HG02571 (cell line): ENCODE measurements at regions not wholly inside any gene's neighbourhood (a gene's known extent, or its start where the extent isn't known, plus 50 kb on each side); places are given as distances from the start of the nearest gene placed in this dataset.
"Not testable (repeated sequence)": the region's sequence is repeated elsewhere in the genome, so short reads cannot be mapped to it uniquely, and the experiment has no call there.

Experiments used
- ATAC-seq: cut with Tn5 transposase; IDR thresholded peaks from one replicate; pipeline ENCODE4 v1.9.1; 2021; ENCODE audit warnings: mild to moderate bottlenecking, moderate library complexity; ENCODE audit not compliant: unreplicated experiment

DNA sequence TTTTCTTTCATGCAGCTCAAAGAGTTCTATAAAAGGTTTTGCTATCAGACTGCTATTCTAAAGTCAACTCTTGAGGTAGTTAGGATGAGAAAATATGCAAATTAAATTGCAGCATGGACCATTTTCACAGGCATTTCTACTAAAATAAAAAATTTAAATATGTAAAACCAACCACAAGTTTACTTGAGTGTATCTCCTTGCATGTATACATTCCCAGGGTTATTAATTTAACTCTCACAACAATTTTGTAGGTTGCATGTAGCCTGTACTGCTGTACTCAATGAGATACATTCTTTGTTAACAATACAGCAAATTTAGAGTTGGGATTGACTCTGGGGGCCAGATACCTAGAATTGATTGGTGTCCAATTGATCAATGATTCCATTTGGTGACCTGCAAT, 265.8 kb downstream of the MED10 start:
- no peak for ATAC-seq

- ATAC-seq = no peak
Observed at GRCh38 chr5:6112125-6112524, 266.2 kb downstream of the MED10 start.

- ATAC-seq = no peak
Observed at GRCh38 chr5:6111131-6111530, 267.2 kb downstream of the MED10 start.

DNA sequence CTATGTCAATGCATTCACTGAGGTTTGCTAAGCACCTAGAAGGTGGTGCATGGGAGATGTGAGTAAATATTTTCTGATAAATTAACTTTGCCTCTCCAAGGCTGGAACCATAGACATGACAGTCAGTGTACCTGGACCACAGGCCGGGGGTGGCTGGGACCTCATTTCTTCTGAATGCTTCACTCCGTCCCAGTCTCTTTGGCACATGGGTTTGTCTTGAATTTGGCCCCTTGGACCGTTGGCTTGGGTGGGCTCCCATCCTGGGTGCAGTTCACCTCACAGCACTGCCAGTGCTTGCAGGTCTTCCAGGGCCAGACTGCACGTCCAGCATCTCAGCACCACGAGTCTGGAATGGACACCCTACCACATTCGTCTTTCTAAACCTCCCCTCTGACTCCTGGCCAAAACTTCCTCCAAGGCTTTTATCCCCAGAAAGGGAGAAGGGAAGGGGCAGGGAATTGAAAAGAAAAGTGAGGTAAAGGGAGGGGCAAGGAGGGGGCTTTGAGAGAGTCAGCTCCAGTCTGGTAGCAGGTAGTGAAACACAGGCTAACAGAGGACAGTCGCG, 267.8 kb downstream of the MED10 start:
- ATAC-seq = no peak

DNA sequence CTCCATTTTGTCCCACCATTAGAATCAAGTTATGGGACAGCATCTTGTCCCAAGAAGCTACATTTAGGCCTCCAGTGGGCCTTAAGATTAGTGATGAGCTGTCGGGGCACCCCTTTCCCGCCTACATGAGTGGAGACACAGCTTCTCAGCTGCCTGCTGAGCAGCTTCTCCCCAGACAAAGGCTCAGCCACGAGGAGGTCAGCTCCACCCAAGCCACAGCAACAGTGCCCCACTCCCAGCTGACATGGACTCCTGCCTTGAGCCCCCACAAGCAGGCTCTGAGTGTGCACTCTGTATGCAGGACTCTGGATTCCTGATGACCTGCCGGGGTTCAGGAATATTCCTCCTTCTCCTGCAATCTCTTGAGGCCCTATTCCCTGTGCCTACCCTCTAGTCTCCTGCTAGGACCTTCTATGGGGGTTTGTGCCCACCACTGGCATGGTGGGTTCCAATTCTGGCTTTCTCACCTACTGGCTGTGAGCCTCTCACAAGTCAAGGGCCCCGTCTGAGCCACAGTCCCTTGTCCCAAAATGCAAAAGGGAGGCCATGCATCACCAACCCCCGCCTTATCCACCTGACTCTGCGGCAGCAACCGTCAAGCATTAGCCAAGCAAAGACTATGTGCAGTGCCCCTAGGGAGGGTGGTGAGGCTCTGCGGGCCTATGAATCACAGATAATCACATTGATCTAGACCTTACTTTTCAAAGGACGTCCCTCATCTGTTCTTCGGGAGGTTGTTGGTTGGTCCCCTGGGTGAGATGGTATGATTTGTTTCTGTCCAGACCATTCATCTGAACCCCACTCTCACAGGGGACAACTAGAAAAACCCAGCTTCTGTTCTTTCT, 269.1 kb downstream of the MED10 start:
- ATAC-seq = no peak

- ATAC-seq = no peak
Observed at GRCh38 chr5:6108540-6108848, 269.9 kb downstream of the MED10 start.

DNA sequence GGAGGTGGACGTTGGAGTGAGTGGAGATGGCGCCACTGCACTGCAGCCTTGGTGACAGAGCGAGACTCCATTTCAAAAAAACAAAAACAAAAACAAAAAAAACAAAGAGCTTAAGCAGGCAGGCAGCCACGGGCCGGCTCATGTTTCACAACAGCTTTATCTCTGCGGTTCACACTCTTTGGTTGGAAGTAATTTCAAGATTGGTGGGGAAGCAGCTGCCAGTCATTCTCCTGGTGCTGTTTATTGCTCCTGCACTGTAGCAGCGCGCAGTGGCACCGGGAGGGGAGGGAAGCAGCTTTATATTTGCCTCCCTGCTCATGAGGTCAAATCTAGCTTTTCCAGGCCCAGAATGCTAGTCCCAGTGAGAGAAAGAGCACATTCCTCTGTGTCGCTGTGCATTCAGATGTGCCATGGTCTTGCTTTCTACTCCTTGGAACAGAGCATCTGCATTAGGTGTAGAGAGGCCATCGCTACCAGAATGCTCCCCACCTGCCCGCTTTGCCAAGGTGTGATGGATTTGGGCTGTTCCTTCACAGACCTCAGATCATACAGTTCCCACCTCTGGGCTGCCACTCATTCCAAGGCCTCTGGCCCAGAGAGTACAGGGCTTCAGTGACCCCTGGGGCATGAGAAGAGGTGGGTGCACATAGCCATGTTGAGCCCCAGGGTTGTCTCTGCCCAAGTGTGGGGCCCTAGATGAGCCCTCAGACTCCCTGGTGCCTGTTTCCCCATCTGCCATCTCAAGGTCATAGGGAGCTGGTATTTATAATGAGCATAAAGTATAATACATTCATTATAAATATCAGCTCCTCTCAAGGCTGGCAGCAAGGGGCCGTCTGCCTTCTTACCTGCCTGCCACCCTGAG, 270.4 kb downstream of the MED10 start:
- ATAC-seq = no peak

DNA sequence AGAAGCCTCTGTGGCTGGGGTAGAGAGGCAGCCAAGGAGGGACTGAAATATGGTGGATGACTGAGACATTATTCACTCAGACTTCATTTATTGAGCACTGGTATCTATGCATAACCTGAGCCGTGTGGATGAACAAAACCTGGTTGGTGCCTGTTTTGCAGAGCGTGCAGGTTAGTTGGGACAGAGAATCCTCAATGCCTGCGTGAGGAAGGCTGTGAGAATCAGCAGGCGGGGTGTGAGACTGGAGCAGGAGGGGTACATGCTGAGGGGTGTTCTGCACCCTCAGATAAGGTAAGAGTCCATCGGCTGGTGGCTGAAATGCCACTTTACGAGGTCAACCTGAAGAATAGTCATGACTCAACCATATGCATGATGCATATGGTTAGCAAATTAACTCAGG, 271.6 kb downstream of the MED10 start:
- no peak for ATAC-seq

DNA sequence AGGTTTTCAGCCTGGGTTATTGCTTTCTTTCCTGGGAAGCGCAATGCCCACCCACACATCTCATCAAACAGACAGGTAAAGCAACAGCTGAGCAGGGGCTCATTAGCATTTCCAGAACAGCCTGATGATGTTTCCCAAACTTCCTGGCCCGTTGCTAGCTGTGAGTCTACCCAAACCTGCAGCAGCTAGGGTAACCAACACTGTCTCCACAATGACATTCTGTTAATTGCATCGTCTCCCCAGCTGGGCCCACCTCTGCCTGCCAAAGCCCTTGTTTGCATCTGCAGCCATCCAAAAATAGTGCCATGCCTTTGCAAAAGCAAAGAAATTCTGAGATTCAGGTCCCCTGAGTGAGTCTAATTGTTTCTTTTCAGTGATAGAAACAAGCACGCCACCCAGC, 273.0 kb downstream of the MED10 start:
- ATAC-seq = no peak

DNA sequence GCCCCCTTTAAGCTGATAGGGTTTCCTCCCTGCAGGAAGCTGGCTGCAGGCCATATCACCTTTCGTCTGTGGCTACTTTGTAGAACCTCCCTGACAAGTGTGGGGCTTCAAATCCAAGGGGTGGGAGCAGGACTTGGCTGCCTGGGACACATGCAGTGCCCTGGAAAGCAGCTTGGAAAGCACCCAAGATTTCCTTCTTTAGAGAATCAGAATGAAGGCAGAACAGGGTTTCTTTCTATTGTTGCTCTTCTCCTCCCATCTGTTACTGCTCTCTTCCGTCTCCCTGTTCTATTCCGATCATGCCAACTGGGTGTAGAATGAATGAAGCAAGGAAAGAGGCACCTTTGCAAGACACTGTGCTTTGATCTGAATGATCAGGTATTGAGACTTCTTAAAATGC, 282.2 kb downstream of the MED10 start:
- ATAC-seq = no peak

GRCh38 chr5:6094180-6094579, 284.2 kb downstream of the MED10 start:
- ATAC-seq = not testable (repeated sequence)

DNA sequence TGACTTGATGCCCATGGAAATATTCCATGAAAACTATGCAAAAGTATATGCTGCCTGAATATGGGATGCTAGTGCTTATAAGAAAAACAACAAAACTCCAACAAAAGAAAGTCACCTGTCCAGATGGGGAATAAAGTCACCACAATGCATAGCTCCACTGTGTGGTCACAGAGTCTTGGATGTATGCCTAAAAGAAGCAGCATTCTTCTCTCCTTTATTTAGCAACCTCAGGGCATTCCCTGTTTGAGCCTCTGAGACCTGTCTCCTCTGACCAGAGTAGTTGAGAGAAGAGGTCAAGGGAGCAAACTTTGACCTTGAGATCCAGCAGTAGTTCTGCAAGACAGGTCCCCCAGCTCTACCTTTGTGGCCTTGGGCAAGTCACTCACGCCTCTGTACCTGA, 287.5 kb downstream of the MED10 start:
- no peak for ATAC-seq

GRCh38 chr5:6090079-6090654, 288.2 kb downstream of the MED10 start:
- ATAC-seq = no peak

GRCh38 chr5:6088706-6089105, 289.6 kb downstream of the MED10 start:
- ATAC-seq = no peak

DNA sequence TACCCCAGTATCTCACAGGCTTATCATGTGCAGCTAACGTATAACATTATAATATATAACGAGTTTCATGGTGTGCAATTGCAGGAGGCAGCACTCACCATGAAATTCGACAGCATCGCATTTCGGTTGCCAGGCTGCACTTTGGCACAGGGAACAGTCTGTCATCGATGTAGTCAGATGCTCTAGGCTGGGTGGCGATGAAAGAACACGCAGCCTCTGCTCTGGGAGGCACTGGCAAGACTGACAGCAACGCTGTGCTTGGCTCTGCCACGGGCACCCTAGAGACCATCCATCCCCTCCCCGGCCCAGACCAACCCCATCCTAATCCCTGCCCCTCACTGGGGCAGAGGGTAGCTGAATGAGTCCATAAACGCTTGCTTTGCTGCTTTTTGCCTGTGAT, 290.8 kb downstream of the MED10 start:
- ATAC-seq = no peak

DNA sequence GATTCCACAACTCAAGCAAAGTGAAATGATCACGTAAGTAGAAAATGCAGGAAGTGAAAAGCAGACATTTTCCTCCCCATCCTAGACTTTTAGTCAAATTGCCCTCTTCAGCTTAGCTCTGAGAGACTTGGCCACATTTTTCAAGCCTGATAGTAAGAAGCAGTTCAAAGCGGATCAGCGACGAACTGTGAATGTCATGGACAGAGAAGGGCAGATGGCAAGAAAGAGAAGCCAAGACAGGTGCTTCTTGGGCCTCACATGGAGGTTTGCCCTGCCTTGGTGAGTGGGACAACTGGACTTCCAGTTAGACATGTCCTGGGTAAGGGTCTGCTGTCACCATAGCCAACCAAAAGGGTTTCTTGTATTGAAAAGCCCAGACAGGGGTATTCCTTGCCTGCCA, 291.5 kb downstream of the MED10 start:
- ATAC-seq = no peak

- no peak for ATAC-seq
Observed at GRCh38 chr5:6085341-6085860, 292.9 kb downstream of the MED10 start.

DNA sequence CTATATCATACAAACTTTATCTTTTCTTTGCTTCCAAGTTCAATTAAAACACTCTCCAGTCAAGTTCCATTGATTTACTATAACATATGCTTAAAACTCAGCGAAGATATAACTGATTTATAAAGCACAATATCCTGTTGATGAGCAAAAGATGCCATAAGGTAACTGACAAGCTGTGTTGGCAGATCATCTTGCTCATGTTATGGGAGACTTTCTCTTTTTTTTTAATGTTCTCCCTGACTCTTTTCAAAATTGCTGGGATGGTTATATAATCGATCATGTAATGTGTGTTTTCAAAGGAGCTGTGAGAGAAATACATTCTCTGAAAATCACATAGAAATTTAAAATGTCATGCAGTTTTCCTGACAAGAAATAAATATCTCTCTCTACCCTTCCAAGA, 293.5 kb downstream of the MED10 start:
- ATAC-seq = no peak

- ATAC-seq = no peak
Observed at GRCh38 chr5:6084376-6084775, 294.0 kb downstream of the MED10 start.

DNA sequence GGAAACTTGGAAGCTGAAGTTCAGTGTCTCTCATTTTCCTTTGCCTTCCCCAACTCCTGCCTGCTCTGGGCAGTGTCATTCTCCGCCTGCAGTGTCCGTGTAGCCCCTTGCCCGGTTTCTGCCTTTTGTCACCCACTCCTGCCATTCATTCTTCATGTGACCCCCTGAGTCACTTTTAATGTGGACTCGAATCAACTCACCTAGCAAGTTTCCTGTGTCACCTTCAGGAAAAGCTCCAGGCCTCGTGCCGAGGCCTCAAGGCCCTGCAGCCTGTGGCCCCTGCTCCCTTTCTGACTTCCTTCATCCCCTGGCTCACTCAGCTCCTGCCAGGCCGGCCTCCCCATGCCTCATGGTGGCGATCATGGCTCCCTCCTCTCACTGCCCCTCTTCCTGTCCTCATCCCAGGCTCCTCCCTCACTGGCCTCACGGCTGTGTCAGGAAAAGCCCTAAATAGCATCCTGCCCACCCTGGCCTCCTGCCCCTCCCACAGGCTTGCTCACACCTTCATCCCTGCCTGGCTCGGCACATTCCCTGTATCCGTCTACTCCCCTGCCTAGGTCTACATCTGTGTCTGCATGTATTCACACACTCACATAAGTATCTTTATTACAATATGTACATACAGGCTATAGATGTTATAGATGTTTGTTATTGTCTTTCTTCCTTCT, 294.9 kb downstream of the MED10 start:
- ATAC-seq = no peak

GRCh38 chr5:6082685-6083084, 295.7 kb downstream of the MED10 start:
- ATAC-seq = no peak
